Astrocyte of the cerebellum (primary cell): ENCODE measurements at regions not wholly inside any gene's neighbourhood (a gene's known extent, or its start where the extent isn't known, plus 50 kb on each side); places are given as distances from the start of the nearest gene placed in this dataset.
"Not testable (repeated sequence)": the region's sequence is repeated elsewhere in the genome, so short reads cannot be mapped to it uniquely, and the experiment has no call there.

Source experiments
- DNase-seq: peaks from one replicate; pipeline ENCODE4 v3.0.0-alpha.2; 2011; ENCODE audit warnings: low read depth
- H3K4me3 ChIP-seq: 2 replicates; pipeline ENCODE4 v1.5.1; 2011; ENCODE audit warnings: mild to moderate bottlenecking, low read depth, low read length, moderate library complexity
- in situ Hi-C: cut with HindIII; loops from 2 replicates; pipeline ENCODE4 v1.10.0; 2017; ENCODE audit warnings: low sequenced_read_pairs
- TF ChIP-seq, protein P1 (sequence below): IDR thresholded peaks from 2 replicates; pipeline ENCODE4 v1.5.1; 2012; ENCODE audit warnings: low read length, low read depth, moderate library complexity, mild to moderate bottlenecking; ENCODE audit errors: missing control alignments

- in situ Hi-C loops, result no loop called here
- TF ChIP-seq, protein P1, sequence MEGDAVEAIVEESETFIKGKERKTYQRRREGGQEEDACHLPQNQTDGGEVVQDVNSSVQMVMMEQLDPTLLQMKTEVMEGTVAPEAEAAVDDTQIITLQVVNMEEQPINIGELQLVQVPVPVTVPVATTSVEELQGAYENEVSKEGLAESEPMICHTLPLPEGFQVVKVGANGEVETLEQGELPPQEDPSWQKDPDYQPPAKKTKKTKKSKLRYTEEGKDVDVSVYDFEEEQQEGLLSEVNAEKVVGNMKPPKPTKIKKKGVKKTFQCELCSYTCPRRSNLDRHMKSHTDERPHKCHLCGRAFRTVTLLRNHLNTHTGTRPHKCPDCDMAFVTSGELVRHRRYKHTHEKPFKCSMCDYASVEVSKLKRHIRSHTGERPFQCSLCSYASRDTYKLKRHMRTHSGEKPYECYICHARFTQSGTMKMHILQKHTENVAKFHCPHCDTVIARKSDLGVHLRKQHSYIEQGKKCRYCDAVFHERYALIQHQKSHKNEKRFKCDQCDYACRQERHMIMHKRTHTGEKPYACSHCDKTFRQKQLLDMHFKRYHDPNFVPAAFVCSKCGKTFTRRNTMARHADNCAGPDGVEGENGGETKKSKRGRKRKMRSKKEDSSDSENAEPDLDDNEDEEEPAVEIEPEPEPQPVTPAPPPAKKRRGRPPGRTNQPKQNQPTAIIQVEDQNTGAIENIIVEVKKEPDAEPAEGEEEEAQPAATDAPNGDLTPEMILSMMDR, result no peak
- DNase-seq, result no peak
- H3K4me3 ChIP-seq, result no peak overlapping the region
These were observed 78.3 kb upstream of the PSMA6 start for GRCh38 chr14:35213869-35214387.

DNA sequence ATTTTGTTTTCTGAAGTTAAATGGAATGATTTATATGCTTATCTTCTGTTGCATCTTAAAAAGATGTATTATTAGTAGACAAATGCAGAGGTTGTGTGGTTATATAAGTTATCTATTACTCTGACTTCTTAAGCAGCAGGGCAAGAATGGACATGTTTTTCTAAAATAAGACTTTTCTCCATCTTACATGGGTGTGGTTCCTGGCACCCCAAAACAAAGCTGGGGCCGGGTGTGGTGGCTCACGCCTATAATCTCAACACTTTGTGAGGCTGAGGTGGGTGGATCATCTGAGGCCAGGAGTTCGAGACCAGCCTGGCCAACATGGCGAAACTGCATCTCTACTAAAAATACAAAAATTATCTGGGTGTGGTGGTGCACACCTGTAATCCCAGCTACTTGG lies 77.8 kb upstream of the PSMA6 start:
- in situ Hi-C loops, DNase-seq, H3K4me3 ChIP-seq: not testable (repeated sequence)

GRCh38 chr14:35215110-35215813 lies 76.9 kb upstream of the PSMA6 start:
- peak; percentile 51 for DNase-seq
- in situ Hi-C loops, result no loop called here
- TF ChIP-seq, protein P1, result peak; percentile 56
- H3K4me3 ChIP-seq, result no peak overlapping the region

- H3K4me3 ChIP-seq, DNase-seq, in situ Hi-C loops: not testable (repeated sequence)
These were observed 74.0 kb upstream of the PSMA6 start for GRCh38 chr14:35218176-35218575.

GRCh38 chr14:35218963-35219362 lies 73.2 kb upstream of the PSMA6 start:
- DNase-seq, result no peak
- no peak overlapping the region for H3K4me3 ChIP-seq
- TF ChIP-seq, protein P1, result no peak
- in situ Hi-C loops, result no loop called here

- TF ChIP-seq, protein P1, result no peak
- no peak overlapping the region for H3K4me3 ChIP-seq
- in situ Hi-C loops, result loop anchor here (5.0 kb wide), 1 partner anchor 92 kb away; no protein-coding TSS in a partner anchor
- DNase-seq, result no peak
These were observed 72.0 kb upstream of the PSMA6 start for GRCh38 chr14:35220027-35220676.

DNA sequence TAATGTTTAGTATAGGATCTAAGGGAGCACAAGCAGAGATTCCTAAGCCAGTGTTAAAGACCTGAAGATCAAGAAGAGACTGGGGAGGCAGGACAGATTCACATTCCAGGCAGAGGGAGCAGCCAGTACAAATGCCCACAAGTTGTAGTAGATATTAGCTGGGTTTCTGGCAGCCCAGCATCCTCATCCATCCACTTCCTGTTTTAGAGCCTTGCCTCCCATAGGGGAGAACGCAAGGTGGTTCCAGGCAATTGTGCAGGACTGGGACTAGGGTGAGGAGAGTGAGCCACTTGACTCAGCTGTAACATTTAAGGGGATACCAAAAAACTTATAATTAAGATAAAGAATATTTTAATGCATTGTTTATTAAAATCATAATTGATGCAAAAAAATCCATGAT lies 71.3 kb upstream of the PSMA6 start:
- TF ChIP-seq, protein P1, result no peak
- in situ Hi-C loops, result loop anchor here (5.0 kb wide), 1 partner anchor 91 kb away; no protein-coding TSS in a partner anchor
- no peak for DNase-seq
- H3K4me3 ChIP-seq, result no peak overlapping the region
